ENCODE measurements at regions not wholly inside any gene's neighbourhood (a gene's known extent, or its start where the extent isn't known, plus 50 kb on each side); places are given as distances from the start of the nearest gene placed in this dataset.

- TF ChIP-seq CTCF (conservative IDR thresholded peaks at IDR 0.05; ENCODE audit: low read depth, low read length): no peak
- DNase-seq (ENCODE audit: low read depth): peak; percentile 67
- no peak overlapping the region for H3K4me3 ChIP-seq (ENCODE audit: low read depth, low read length)
These were observed 504.5 kb downstream of the HDGFL1 start for GRCh38 chr6:23073821-23074220.

- no peak for DNase-seq (ENCODE audit: low read depth)
- TF ChIP-seq CTCF (conservative IDR thresholded peaks at IDR 0.05; ENCODE audit: low read depth, low read length): no peak
- no peak overlapping the region for H3K4me3 ChIP-seq (ENCODE audit: low read depth, low read length)
These were observed 508.4 kb downstream of the HDGFL1 start for GRCh38 chr6:23077772-23078171.

- peak; percentile 17 for DNase-seq (ENCODE audit: low read depth)
- no peak overlapping the region for H3K4me3 ChIP-seq (ENCODE audit: low read depth, low read length)
- peak; percentile 49 for TF ChIP-seq CTCF (conservative IDR thresholded peaks at IDR 0.05; ENCODE audit: low read depth, low read length)
These were observed 512.3 kb downstream of the HDGFL1 start for GRCh38 chr6:23081701-23082100.

GRCh38 chr6:23086100-23086499 lies 516.7 kb downstream of the HDGFL1 start:
- H3K4me3 ChIP-seq (ENCODE audit: low read depth, low read length): no peak overlapping the region
- no peak for DNase-seq (ENCODE audit: low read depth)
- TF ChIP-seq CTCF (conservative IDR thresholded peaks at IDR 0.05; ENCODE audit: low read depth, low read length): no peak

- H3K4me3 ChIP-seq (ENCODE audit: low read depth, low read length): no peak overlapping the region
- DNase-seq (ENCODE audit: low read depth): no peak
- TF ChIP-seq CTCF (conservative IDR thresholded peaks at IDR 0.05; ENCODE audit: low read depth, low read length): no peak
These were observed 518.1 kb downstream of the HDGFL1 start for GRCh38 chr6:23087471-23087870.

- TF ChIP-seq CTCF (conservative IDR thresholded peaks at IDR 0.05; ENCODE audit: low read depth, low read length): no peak
- no peak for DNase-seq (ENCODE audit: low read depth)
- no peak overlapping the region for H3K4me3 ChIP-seq (ENCODE audit: low read depth, low read length)
These were observed 519.4 kb downstream of the HDGFL1 start for GRCh38 chr6:23088761-23089160.

GRCh38 chr6:23089981-23090380 lies 520.6 kb downstream of the HDGFL1 start:
- DNase-seq (ENCODE audit: low read depth): no peak
- no peak for TF ChIP-seq CTCF (conservative IDR thresholded peaks at IDR 0.05; ENCODE audit: low read depth, low read length)
- H3K4me3 ChIP-seq (ENCODE audit: low read depth, low read length): no peak overlapping the region
